ENCODE measurements at regions not wholly inside any gene's neighbourhood (a gene's known extent, or its start where the extent isn't known, plus 50 kb on each side); places are given as distances from the start of the nearest gene placed in this dataset.

DNA sequence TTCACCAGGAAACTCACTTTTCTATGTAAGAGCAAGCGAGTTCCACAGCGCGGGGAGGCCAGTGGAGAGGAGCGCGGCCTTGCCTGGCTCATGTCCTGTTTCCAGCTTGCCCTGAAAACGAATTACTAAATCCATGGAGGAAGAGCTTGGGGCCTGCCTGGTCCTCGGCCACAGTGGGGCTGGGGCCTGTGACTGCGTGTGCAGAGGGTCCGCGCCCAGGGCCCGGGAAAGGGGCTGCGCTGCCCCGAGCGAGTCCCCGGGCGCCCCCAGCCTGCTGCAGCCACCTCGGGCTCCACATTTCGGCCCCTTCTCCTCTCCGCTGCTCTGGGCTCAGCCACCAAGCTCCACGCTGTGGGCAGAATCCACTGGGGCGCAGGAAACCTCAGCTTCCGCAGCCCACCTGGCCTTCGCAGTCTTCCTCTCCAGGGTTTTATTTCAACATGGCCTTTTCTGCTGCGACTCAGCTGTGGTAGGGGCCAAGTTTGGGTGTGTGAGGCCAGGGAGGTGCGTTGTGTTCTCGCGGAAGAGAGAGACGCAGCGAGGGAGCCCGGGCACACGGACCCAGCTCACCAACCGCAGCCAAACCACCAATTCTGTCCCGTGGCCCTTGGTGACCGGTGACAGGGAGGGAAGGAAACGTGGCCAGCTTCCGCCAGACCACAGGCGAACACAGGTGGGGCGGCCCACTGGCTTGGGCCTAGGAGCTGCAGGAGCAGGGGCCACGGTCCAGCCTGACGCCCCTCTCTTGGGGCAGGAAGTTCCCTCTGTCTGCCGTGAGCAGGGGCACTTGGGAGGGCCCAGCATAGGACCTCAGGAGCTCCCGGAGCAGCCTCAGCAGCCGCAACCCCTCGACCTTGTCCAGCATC is 211.4 kb downstream of the ERMARD start:
- no peak overlapping the region for H2AFZ ChIP-seq (ENCODE audit: low read depth, low read length)
- H3K36me3 ChIP-seq (ENCODE audit: insufficient read depth, low read length), result no peaks in the 10 kb centered on the region
- no peak overlapping the region for H3K4me3 ChIP-seq (ENCODE audit: low read depth in 1 of 2, low read length in 2 of 2)
- no peaks in the 10 kb centered on the region for H3K4me1 ChIP-seq (ENCODE audit: insufficient read depth, low read length)
- no peaks in the 10 kb centered on the region for H4K20me1 ChIP-seq (ENCODE audit: insufficient read depth, low read length)
- TF ChIP-seq CTCF (IDR thresholded peaks at IDR 0.05; ENCODE audit: borderline replicate concordance, extremely low read depth, low read length, poor library complexity, severe bottlenecking) (no peak), EZH2 (IDR thresholded peaks at IDR 0.05; ENCODE audit: borderline replicate concordance, low read depth, low read length, severe bottlenecking) (no peak)
- no peaks in the 10 kb centered on the region for H3K79me2 ChIP-seq (ENCODE audit: insufficient read depth, low read length)
- no peak overlapping the region for H3K4me2 ChIP-seq (ENCODE audit: insufficient read depth, low read length)
- H3K27ac ChIP-seq (ENCODE audit: low read length), result no peak overlapping the region
- ATAC-seq (ENCODE audit: insufficient read depth, low read depth) (no peak), DNase-seq (no peak)
- H3K9me3 ChIP-seq (ENCODE audit: insufficient read depth, low read length, severe bottlenecking), result no peaks in the 10 kb centered on the region
- no peak overlapping the region for H3K9ac ChIP-seq (ENCODE audit: low read depth, low read length)
- peaks cover 5% of the 10 kb centered on the region for H3K27me3 ChIP-seq (ENCODE audit: insufficient read depth, low read length, poor library complexity)

GRCh38 chr6:169961772-169962561 is 210.5 kb downstream of the ERMARD start:
- H3K9me3 ChIP-seq (ENCODE audit: insufficient read depth, low read length, severe bottlenecking), result no peaks in the 10 kb centered on the region

GRCh38 chr6:169960886-169961611 is 209.6 kb downstream of the ERMARD start:
- H3K9ac ChIP-seq (ENCODE audit: low read depth, low read length), result no peak overlapping the region
- ATAC-seq (ENCODE audit: insufficient read depth, low read depth), result no peak
- no peak for DNase-seq
- H3K27ac ChIP-seq (ENCODE audit: low read length), result no peak overlapping the region
- H3K4me2 ChIP-seq (ENCODE audit: insufficient read depth, low read length), result no peak overlapping the region
- H3K4me3 ChIP-seq (ENCODE audit: low read depth in 1 of 2, low read length in 2 of 2), result no peak overlapping the region
- H3K27me3 ChIP-seq (ENCODE audit: insufficient read depth, low read length, poor library complexity), result peaks cover 5% of the 10 kb centered on the region
- no peaks in the 10 kb centered on the region; the same call in 1 of the 2 replicates for H4K20me1 ChIP-seq (ENCODE audit: insufficient read depth, low read length)
- no peaks in the 10 kb centered on the region for H3K79me2 ChIP-seq (ENCODE audit: insufficient read depth, low read length)
- H3K9me3 ChIP-seq (ENCODE audit: insufficient read depth, low read length, severe bottlenecking), result no peaks in the 10 kb centered on the region
- H3K36me3 ChIP-seq (ENCODE audit: insufficient read depth, low read length), result no peaks in the 10 kb centered on the region
- no peak overlapping the region for H2AFZ ChIP-seq (ENCODE audit: low read depth, low read length)
- no peaks in the 10 kb centered on the region for H3K4me1 ChIP-seq (ENCODE audit: insufficient read depth, low read length)
- TF ChIP-seq EZH2 (IDR thresholded peaks at IDR 0.05; ENCODE audit: borderline replicate concordance, low read depth, low read length, severe bottlenecking) (no peak), CTCF (IDR thresholded peaks at IDR 0.05; ENCODE audit: borderline replicate concordance, extremely low read depth, low read length, poor library complexity, severe bottlenecking) (no peak)

More at GRCh38 chr6:169961772-169962561, 210.5 kb downstream of the ERMARD start:
- no peaks in the 10 kb centered on the region for H3K79me2 ChIP-seq (ENCODE audit: insufficient read depth, low read length)
- H3K36me3 ChIP-seq (ENCODE audit: insufficient read depth, low read length), result no peaks in the 10 kb centered on the region
- H3K4me3 ChIP-seq (ENCODE audit: low read depth in 1 of 2, low read length in 2 of 2), result no peak overlapping the region
- TF ChIP-seq EZH2 (IDR thresholded peaks at IDR 0.05; ENCODE audit: borderline replicate concordance, low read depth, low read length, severe bottlenecking) (no peak), CTCF (IDR thresholded peaks at IDR 0.05; ENCODE audit: borderline replicate concordance, extremely low read depth, low read length, poor library complexity, severe bottlenecking) (no peak)
- ATAC-seq (ENCODE audit: insufficient read depth, low read depth) (no peak), DNase-seq (no peak)
- no peak overlapping the region for H3K4me2 ChIP-seq (ENCODE audit: insufficient read depth, low read length)
- no peak overlapping the region for H3K9ac ChIP-seq (ENCODE audit: low read depth, low read length)
- H3K27ac ChIP-seq (ENCODE audit: low read length), result no peak overlapping the region
- H2AFZ ChIP-seq (ENCODE audit: low read depth, low read length), result no peak overlapping the region
- peaks cover 5% of the 10 kb centered on the region for H3K27me3 ChIP-seq (ENCODE audit: insufficient read depth, low read length, poor library complexity)
- H4K20me1 ChIP-seq (ENCODE audit: insufficient read depth, low read length), result no peaks in the 10 kb centered on the region
- H3K4me1 ChIP-seq (ENCODE audit: insufficient read depth, low read length), result no peaks in the 10 kb centered on the region

All from DND-41 (cell line).